ENCODE measurements at regions not wholly inside any gene's neighbourhood (a gene's known extent, or its start where the extent isn't known, plus 50 kb on each side); places are given as distances from the start of the nearest gene placed in this dataset.
"Not testable (repeated sequence)": the region's sequence is repeated elsewhere in the genome, so short reads cannot be mapped to it uniquely, and the experiment has no call there.

GRCh38 chr16:16722666-16723065 lies 343.7 kb downstream of the NPIPA7 start:
- H3K4me3 ChIP-seq (ENCODE audit: low read depth, low read length), result not testable (repeated sequence)

- H3K4me3 ChIP-seq (ENCODE audit: low read depth, low read length), result not testable (repeated sequence)
Observed at GRCh38 chr16:16723819-16724519, 345.0 kb downstream of the NPIPA7 start.

GRCh38 chr16:16727048-16727447 lies 348.1 kb downstream of the NPIPA7 start:
- H3K4me3 ChIP-seq (ENCODE audit: low read depth, low read length), result not testable (repeated sequence)

- not testable (repeated sequence) for H3K4me3 ChIP-seq (ENCODE audit: low read depth, low read length)
Observed at GRCh38 chr16:16742573-16742972, 363.6 kb downstream of the NPIPA7 start.

- not testable (repeated sequence) for H3K4me3 ChIP-seq (ENCODE audit: low read depth, low read length)
Observed at GRCh38 chr16:16754992-16755667, 376.2 kb downstream of the NPIPA7 start.

- H3K4me3 ChIP-seq (ENCODE audit: low read depth, low read length), result no peak overlapping the region
- no peak for TF ChIP-seq CTCF (IDR thresholded peaks at IDR 0.05; ENCODE audit: borderline replicate concordance, insufficient read depth, low read depth, low read length)
Observed at GRCh38 chr16:16763449-16763848, 384.5 kb downstream of the NPIPA7 start.

- not testable (repeated sequence) for H3K4me3 ChIP-seq (ENCODE audit: low read depth, low read length)
Observed at GRCh38 chr16:16770717-16771116, 391.8 kb downstream of the NPIPA7 start.

GRCh38 chr16:16774389-16774788 lies 395.4 kb downstream of the NPIPA7 start:
- TF ChIP-seq CTCF (IDR thresholded peaks at IDR 0.05; ENCODE audit: borderline replicate concordance, insufficient read depth, low read depth, low read length), result no peak
- no peak overlapping the region for H3K4me3 ChIP-seq (ENCODE audit: low read depth, low read length)

- TF ChIP-seq CTCF (IDR thresholded peaks at IDR 0.05; ENCODE audit: borderline replicate concordance, insufficient read depth, low read depth, low read length), result no peak
- no peak overlapping the region for H3K4me3 ChIP-seq (ENCODE audit: low read depth, low read length)
Observed at GRCh38 chr16:16778332-16778731, 399.4 kb downstream of the NPIPA7 start.

GRCh38 chr16:16780588-16780987 lies 401.6 kb downstream of the NPIPA7 start:
- no peak overlapping the region for H3K4me3 ChIP-seq (ENCODE audit: low read depth, low read length)
- TF ChIP-seq CTCF (IDR thresholded peaks at IDR 0.05; ENCODE audit: borderline replicate concordance, insufficient read depth, low read depth, low read length), result no peak

Data from GM12875 (cell line).